ENCODE measurements at regions not wholly inside any gene's neighbourhood (a gene's known extent, or its start where the extent isn't known, plus 50 kb on each side); places are given as distances from the start of the nearest gene placed in this dataset.

DNA sequence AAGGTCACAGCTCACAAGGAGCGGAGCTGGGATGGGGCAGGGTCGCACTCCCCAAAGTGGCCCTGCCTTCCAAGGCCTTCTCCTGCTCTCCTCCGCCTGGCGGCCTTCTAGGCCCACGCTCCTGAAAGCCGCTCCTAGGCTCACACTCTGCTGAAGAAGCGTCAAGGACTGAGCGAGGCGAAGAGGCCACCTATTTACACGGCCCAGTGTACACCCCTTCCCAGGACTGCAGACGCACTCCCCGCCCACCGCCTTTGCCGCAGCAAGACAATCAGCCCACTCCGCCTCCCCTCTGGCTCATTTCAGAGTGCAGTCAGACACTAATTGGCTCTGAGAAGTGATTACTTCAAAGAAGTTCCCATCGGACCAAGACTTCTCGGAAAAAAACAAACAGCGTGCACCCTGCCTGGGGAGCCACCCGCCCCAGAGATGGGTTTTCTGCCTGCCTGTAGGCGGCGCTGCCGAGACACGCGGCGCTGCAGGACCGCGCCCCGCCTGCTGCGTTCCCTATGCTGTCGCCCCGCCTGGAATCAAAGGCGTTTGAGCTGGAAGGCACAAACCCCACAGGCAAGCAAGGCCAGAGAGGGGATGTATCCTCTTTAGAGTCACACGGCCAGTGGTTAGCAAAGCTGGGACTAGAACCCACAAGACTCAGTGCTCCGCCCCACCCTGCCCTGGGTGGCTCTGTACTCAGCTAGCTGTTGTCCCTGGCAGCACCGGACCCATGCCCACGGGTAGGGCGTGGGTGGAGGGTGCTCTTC is 414.8 kb downstream of the BUD13 start:
- H3K9me3 ChIP-seq: no peaks in the 10 kb centered on the region
- intact Hi-C loops (cut with DNase I): no loop called here
- H3K27me3 ChIP-seq (replicated peaks; ENCODE audit: insufficient read depth): peaks cover 5% of the 10 kb centered on the region
- no peak for DNase-seq (ENCODE audit: low spot score)
- TF ChIP-seq, protein P1, sequence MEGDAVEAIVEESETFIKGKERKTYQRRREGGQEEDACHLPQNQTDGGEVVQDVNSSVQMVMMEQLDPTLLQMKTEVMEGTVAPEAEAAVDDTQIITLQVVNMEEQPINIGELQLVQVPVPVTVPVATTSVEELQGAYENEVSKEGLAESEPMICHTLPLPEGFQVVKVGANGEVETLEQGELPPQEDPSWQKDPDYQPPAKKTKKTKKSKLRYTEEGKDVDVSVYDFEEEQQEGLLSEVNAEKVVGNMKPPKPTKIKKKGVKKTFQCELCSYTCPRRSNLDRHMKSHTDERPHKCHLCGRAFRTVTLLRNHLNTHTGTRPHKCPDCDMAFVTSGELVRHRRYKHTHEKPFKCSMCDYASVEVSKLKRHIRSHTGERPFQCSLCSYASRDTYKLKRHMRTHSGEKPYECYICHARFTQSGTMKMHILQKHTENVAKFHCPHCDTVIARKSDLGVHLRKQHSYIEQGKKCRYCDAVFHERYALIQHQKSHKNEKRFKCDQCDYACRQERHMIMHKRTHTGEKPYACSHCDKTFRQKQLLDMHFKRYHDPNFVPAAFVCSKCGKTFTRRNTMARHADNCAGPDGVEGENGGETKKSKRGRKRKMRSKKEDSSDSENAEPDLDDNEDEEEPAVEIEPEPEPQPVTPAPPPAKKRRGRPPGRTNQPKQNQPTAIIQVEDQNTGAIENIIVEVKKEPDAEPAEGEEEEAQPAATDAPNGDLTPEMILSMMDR (IDR thresholded peaks at IDR 0.05): peak in 2 of 4 experiments; percentile 9 to 16
- no peak for TF ChIP-seq POLR2A (IDR thresholded peaks at IDR 0.05)
- WGBS: 36% methylated on average over 32 of the region's 37 CpGs
- H3K4me3 ChIP-seq: no peak overlapping the region
- H3K4me1 ChIP-seq (replicated peaks): no peaks in the 10 kb centered on the region
- no peaks in the 10 kb centered on the region for H3K36me3 ChIP-seq
- H3K27ac ChIP-seq: no peak overlapping the region

DNA sequence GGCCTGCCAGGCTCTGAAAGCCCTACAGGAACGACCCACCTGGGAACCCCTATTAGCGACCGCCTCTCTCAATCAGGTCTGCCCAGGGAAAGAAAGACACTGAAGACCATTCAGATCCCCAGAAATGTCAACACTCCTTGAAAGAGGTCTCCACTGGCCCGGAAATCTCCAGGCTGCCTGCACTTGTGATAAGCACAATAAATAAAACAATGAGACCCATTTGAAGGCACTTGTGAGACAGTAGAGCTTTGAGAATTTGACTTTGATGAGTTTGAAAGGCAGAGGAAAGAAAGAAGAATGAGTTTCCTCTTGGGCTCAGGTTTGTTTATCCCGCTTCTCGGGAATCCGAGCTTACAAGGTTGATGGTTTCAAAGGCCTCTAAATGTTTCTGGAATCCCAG is 416.3 kb downstream of the BUD13 start:
- no peak for DNase-seq (ENCODE audit: low spot score)
- Histone ChIP-seq H3K27me3 (replicated peaks; ENCODE audit: insufficient read depth) (peaks cover 5% of the 10 kb centered on the region), H3K4me3 (no peak overlapping the region), H3K9me3 (no peaks in the 10 kb centered on the region), H3K27ac (no peak overlapping the region), H3K4me1 (replicated peaks) (no peaks in the 10 kb centered on the region), H3K36me3 (no peaks in the 10 kb centered on the region)
- WGBS: 61% methylated on average over 7 of the region's 7 CpGs
- intact Hi-C loops (cut with DNase I): no loop called here
- TF ChIP-seq POLR2AphosphoS5 (IDR thresholded peaks at IDR 0.05) (no peak), POLR2A (IDR thresholded peaks at IDR 0.05) (no peak)
- TF ChIP-seq, protein P1 (IDR thresholded peaks at IDR 0.05): no peak

DNA sequence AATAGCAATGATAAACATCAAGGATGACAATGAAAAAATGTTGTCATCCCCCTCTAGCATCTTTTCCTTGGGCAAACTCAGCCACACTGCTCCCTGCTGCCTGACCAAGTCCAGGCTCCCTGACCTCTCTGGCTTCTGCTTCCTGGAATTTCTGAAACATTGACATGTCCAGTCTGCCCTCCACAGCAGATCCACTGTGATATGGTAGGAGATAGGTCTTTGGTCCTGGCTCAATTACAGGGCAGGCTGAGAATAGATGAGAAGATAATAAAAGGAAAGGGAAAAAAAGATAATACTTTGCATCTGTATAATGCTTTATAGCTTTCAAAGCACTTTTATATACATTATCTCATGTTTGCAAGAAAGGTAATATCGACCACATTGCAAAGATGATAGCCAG is 417.7 kb downstream of the BUD13 start:
- intact Hi-C loops (cut with DNase I): no loop called here
- Histone ChIP-seq H3K27ac (no peak overlapping the region), H3K36me3 (no peaks in the 10 kb centered on the region), H3K4me3 (no peak overlapping the region), H3K9me3 (no peaks in the 10 kb centered on the region), H3K4me1 (replicated peaks) (no peaks in the 10 kb centered on the region), H3K27me3 (replicated peaks; ENCODE audit: insufficient read depth) (peaks cover 5% of the 10 kb centered on the region)
- 35% methylated on average over 1 of the region's 1 CpG for WGBS
- no peak for TF ChIP-seq POLR2AphosphoS5 (IDR thresholded peaks at IDR 0.05)
- TF ChIP-seq, protein P1 (IDR thresholded peaks at IDR 0.05): no peak
- no peak for TF ChIP-seq POLR2A (IDR thresholded peaks at IDR 0.05)
- no peak for DNase-seq (ENCODE audit: low spot score)

DNA sequence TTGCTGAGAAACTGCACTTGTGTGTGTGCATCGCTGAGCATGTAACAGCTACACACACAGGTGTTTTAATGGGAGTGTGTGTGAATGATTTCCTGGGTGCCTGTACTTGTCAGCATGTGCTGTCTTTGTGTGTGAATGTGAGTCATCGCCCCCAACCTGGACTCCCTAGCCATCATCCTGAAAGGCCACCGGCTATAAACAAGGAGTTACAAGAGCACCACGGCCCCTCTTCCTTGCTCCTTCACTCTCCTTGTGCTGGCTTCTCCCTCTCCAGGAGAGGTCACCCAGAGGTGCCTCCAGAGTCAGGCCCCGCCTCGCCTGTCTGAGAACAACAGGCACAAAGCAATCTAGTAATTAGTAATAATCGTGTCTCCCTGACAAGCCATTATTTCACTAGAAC is 419.2 kb downstream of the BUD13 start:
- WGBS: 43% methylated on average over 7 of the region's 7 CpGs
- DNase-seq (ENCODE audit: low spot score): no peak
- no peak overlapping the region for H3K4me3 ChIP-seq
- no peak for TF ChIP-seq POLR2A (IDR thresholded peaks at IDR 0.05)
- no peak for TF ChIP-seq POLR2AphosphoS5 (IDR thresholded peaks at IDR 0.05)
- TF ChIP-seq, protein P1 (IDR thresholded peaks at IDR 0.05): no peak
- no peaks in the 10 kb centered on the region for H3K36me3 ChIP-seq
- H3K9me3 ChIP-seq: no peaks in the 10 kb centered on the region
- H3K4me1 ChIP-seq (replicated peaks): no peaks in the 10 kb centered on the region
- H3K27me3 ChIP-seq (replicated peaks; ENCODE audit: insufficient read depth): peaks cover 5% of the 10 kb centered on the region
- no peak overlapping the region for H3K27ac ChIP-seq
- intact Hi-C loops (cut with DNase I): no loop called here

DNA sequence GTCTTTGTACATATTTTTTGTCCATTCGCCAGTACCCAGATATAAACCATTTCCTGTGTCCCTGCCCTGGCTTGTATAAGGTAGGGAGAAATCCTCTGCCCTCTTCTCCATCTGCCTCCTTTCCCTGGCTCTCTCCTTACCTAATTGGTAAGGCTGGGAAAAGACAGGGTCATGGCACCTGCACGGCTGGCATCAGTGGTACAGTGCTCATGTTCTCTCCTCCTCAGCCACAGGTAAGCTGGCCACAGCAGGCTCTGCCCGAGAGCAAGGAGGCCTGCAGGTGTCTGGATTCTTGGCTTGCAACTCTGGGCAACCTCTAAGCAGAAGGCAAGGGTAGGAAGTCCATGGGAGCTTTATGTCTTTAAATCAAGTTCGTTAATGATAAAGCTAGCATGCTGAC is 419.9 kb downstream of the BUD13 start:
- DNase-seq (ENCODE audit: low spot score): no peak
- H3K27ac ChIP-seq: no peak overlapping the region
- 74% methylated on average over 4 of the region's 4 CpGs for WGBS
- no peak overlapping the region for H3K4me3 ChIP-seq
- H3K27me3 ChIP-seq (replicated peaks; ENCODE audit: insufficient read depth): peaks cover 2% of the 10 kb centered on the region
- TF ChIP-seq, protein P1 (IDR thresholded peaks at IDR 0.05): no peak
- TF ChIP-seq POLR2AphosphoS5 (IDR thresholded peaks at IDR 0.05) (no peak), POLR2A (IDR thresholded peaks at IDR 0.05) (no peak)
- intact Hi-C loops (cut with DNase I): no loop called here
- H3K4me1 ChIP-seq (replicated peaks): no peaks in the 10 kb centered on the region
- no peaks in the 10 kb centered on the region for H3K36me3 ChIP-seq
- no peaks in the 10 kb centered on the region for H3K9me3 ChIP-seq

Data from prostate gland (tissue), 2 donors.